ENCODE measurements at regions not wholly inside any gene's neighbourhood (a gene's known extent, or its start where the extent isn't known, plus 50 kb on each side); places are given as distances from the start of the nearest gene placed in this dataset.
"Not testable (repeated sequence)": the region's sequence is repeated elsewhere in the genome, so short reads cannot be mapped to it uniquely, and the experiment has no call there.

DNA sequence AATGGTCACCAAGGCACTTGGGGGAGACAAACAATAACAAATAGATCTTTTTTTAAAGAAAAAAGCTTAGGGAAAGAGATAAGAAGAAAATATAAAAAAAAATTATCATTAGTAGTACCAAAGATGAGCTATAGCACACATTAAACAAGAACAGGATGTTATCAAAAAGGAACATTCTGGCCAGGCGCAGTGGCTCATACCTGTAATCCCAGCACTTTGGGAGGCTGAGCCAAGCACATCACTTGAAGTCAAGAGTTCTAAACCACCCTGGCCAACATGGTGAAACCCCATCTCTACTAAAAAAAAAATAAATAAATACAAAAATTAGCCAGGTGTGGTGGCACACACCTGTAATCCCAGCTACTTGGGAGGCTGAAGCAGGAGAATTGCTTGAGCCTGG lies 92.9 kb downstream of the C9orf50 start:
- not testable (repeated sequence) for TF ChIP-seq EP300 (IDR thresholded peaks at IDR 0.05; ENCODE audit: borderline replicate concordance in 1 of 2, low read depth in 1 of 2, low read length in 1 of 2); RAD21 (IDR thresholded peaks at IDR 0.05; ENCODE audit: low read length); POLR2AphosphoS5 (IDR thresholded peaks at IDR 0.05; ENCODE audit: low read depth, low read length); SIN3A (IDR thresholded peaks at IDR 0.05; ENCODE audit: borderline replicate concordance, low read depth, low read length); TAF1 (IDR thresholded peaks at IDR 0.05; ENCODE audit: borderline replicate concordance, low read depth, low read length); GABPA (IDR thresholded peaks at IDR 0.05; ENCODE audit: low read depth); EZH2phosphoT487 (IDR thresholded peaks at IDR 0.05; ENCODE audit: borderline replicate concordance, low read depth)
- TF ChIP-seq, protein P1, sequence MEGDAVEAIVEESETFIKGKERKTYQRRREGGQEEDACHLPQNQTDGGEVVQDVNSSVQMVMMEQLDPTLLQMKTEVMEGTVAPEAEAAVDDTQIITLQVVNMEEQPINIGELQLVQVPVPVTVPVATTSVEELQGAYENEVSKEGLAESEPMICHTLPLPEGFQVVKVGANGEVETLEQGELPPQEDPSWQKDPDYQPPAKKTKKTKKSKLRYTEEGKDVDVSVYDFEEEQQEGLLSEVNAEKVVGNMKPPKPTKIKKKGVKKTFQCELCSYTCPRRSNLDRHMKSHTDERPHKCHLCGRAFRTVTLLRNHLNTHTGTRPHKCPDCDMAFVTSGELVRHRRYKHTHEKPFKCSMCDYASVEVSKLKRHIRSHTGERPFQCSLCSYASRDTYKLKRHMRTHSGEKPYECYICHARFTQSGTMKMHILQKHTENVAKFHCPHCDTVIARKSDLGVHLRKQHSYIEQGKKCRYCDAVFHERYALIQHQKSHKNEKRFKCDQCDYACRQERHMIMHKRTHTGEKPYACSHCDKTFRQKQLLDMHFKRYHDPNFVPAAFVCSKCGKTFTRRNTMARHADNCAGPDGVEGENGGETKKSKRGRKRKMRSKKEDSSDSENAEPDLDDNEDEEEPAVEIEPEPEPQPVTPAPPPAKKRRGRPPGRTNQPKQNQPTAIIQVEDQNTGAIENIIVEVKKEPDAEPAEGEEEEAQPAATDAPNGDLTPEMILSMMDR (IDR thresholded peaks at IDR 0.05): not testable (repeated sequence)
- TF ChIP-seq, protein P2, sequence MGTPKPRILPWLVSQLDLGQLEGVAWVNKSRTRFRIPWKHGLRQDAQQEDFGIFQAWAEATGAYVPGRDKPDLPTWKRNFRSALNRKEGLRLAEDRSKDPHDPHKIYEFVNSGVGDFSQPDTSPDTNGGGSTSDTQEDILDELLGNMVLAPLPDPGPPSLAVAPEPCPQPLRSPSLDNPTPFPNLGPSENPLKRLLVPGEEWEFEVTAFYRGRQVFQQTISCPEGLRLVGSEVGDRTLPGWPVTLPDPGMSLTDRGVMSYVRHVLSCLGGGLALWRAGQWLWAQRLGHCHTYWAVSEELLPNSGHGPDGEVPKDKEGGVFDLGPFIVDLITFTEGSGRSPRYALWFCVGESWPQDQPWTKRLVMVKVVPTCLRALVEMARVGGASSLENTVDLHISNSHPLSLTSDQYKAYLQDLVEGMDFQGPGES (IDR thresholded peaks at IDR 0.05; ENCODE audit: low read depth, low read length): not testable (repeated sequence)
- TF ChIP-seq, protein P3, sequence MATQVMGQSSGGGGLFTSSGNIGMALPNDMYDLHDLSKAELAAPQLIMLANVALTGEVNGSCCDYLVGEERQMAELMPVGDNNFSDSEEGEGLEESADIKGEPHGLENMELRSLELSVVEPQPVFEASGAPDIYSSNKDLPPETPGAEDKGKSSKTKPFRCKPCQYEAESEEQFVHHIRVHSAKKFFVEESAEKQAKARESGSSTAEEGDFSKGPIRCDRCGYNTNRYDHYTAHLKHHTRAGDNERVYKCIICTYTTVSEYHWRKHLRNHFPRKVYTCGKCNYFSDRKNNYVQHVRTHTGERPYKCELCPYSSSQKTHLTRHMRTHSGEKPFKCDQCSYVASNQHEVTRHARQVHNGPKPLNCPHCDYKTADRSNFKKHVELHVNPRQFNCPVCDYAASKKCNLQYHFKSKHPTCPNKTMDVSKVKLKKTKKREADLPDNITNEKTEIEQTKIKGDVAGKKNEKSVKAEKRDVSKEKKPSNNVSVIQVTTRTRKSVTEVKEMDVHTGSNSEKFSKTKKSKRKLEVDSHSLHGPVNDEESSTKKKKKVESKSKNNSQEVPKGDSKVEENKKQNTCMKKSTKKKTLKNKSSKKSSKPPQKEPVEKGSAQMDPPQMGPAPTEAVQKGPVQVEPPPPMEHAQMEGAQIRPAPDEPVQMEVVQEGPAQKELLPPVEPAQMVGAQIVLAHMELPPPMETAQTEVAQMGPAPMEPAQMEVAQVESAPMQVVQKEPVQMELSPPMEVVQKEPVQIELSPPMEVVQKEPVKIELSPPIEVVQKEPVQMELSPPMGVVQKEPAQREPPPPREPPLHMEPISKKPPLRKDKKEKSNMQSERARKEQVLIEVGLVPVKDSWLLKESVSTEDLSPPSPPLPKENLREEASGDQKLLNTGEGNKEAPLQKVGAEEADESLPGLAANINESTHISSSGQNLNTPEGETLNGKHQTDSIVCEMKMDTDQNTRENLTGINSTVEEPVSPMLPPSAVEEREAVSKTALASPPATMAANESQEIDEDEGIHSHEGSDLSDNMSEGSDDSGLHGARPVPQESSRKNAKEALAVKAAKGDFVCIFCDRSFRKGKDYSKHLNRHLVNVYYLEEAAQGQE (IDR thresholded peaks at IDR 0.05; ENCODE audit: low read depth, low read length): not testable (repeated sequence)
- TF ChIP-seq, protein P4, sequence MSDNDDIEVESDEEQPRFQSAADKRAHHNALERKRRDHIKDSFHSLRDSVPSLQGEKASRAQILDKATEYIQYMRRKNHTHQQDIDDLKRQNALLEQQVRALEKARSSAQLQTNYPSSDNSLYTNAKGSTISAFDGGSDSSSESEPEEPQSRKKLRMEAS (IDR thresholded peaks at IDR 0.05; ENCODE audit: low read depth): not testable (repeated sequence)
- TF ChIP-seq, protein P5, sequence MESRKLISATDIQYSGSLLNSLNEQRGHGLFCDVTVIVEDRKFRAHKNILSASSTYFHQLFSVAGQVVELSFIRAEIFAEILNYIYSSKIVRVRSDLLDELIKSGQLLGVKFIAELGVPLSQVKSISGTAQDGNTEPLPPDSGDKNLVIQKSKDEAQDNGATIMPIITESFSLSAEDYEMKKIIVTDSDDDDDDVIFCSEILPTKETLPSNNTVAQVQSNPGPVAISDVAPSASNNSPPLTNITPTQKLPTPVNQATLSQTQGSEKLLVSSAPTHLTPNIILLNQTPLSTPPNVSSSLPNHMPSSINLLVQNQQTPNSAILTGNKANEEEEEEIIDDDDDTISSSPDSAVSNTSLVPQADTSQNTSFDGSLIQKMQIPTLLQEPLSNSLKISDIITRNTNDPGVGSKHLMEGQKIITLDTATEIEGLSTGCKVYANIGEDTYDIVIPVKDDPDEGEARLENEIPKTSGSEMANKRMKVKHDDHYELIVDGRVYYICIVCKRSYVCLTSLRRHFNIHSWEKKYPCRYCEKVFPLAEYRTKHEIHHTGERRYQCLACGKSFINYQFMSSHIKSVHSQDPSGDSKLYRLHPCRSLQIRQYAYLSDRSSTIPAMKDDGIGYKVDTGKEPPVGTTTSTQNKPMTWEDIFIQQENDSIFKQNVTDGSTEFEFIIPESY (IDR thresholded peaks at IDR 0.05; ENCODE audit: borderline replicate concordance, low read depth): not testable (repeated sequence)
